Fibroblast of lung (primary cell): ENCODE measurements at regions not wholly inside any gene's neighbourhood (a gene's known extent, or its start where the extent isn't known, plus 50 kb on each side); places are given as distances from the start of the nearest gene placed in this dataset.

Experiments
- EZH2 ChIP-seq: IDR thresholded peaks from 2 replicates; pipeline ENCODE4 v1.5.1; 2012; ENCODE audit warnings: low read length, control low read depth, mild to moderate bottlenecking; ENCODE audit errors: missing control alignments
- TF ChIP-seq, protein P1 (sequence below), 2 donors: IDR thresholded peaks in 1 of 2; conservative IDR thresholded peaks in 1 of 2; 1 replicate in 1 of 2; 2 replicates in 1 of 2; pipeline ENCODE4 v1.5.1; 2011 to 2012; ENCODE audit warnings: low read length in 2 of 2, control low read depth in 1 of 2, inconsistent platforms in 1 of 2, low read depth in 1 of 2, mild to moderate bottlenecking in 1 of 2

DNA sequence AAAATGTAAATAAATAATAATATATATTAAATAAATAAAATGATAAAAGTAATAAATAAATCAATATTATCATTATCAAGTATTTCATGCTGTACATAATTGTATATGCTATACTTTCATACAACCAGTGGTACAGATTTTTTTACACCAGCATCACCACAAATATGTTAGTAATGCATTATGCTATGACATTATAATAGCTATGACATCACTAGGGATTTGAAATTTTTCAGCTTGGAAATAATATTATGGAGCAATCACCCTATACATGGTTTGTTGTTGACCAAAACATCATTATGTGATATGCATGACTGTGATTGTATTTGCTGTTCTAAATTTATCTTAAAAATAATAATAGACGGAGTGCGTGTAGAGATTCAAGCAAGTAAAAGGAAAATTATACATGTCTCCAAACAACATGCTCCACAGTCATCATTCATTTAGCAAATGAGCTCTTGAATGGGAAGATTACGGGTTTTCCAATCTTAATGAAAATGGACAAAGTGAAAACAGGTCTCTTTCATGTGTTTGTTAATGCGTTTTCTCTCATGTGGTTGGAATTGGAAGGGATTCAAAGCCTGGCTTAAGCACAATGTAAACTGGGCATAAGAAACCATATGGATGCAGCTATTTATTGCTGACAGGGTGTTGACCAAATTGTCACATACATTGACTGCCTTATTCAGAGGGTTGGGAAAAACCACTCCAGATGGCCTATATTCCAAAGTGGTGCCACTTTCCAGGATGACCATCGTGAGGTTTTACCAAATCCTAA is 643.0 kb upstream of the RGMB start:
- TF ChIP-seq, protein P1, sequence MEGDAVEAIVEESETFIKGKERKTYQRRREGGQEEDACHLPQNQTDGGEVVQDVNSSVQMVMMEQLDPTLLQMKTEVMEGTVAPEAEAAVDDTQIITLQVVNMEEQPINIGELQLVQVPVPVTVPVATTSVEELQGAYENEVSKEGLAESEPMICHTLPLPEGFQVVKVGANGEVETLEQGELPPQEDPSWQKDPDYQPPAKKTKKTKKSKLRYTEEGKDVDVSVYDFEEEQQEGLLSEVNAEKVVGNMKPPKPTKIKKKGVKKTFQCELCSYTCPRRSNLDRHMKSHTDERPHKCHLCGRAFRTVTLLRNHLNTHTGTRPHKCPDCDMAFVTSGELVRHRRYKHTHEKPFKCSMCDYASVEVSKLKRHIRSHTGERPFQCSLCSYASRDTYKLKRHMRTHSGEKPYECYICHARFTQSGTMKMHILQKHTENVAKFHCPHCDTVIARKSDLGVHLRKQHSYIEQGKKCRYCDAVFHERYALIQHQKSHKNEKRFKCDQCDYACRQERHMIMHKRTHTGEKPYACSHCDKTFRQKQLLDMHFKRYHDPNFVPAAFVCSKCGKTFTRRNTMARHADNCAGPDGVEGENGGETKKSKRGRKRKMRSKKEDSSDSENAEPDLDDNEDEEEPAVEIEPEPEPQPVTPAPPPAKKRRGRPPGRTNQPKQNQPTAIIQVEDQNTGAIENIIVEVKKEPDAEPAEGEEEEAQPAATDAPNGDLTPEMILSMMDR (conservative IDR thresholded peaks at IDR 0.05 in 1 of 2, IDR thresholded peaks at IDR 0.05 in 1 of 2; ENCODE audit: low read depth in 1 of 2, low read length in 2 of 2) = no peak
- no peak for TF ChIP-seq EZH2
